ENCODE measurements at regions not wholly inside any gene's neighbourhood (a gene's known extent, or its start where the extent isn't known, plus 50 kb on each side); places are given as distances from the start of the nearest gene placed in this dataset.
"Not testable (repeated sequence)": the region's sequence is repeated elsewhere in the genome, so short reads cannot be mapped to it uniquely, and the experiment has no call there.

DNA sequence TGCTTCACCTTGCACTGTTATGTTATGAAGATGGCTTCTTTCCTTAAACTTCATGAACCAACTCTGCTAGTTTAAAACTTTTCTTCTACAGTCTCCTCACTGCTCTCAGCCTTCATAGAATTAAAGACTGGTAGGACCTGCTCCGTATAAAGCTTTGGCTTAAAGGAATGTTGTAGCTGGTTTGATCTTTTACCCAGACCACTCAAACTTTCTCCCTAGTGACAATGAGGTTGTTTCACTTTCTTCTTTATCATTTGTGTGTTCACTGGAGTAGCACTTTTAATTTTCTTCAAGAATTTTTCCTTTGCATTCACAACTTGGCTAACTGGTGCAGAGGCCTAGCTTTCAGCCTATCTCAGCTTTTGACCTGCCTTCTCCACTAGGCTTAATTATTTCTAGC, 316.4 kb upstream of the RNF32 start:
- ChIA-PET POLR2A (no interaction called here), CTCF (no interaction called here)
- dilution Hi-C loops (cut with MboI; ENCODE audit: extremely low pct_ligation_motif_present, low sequenced_read_pairs): no loop called here

DNA sequence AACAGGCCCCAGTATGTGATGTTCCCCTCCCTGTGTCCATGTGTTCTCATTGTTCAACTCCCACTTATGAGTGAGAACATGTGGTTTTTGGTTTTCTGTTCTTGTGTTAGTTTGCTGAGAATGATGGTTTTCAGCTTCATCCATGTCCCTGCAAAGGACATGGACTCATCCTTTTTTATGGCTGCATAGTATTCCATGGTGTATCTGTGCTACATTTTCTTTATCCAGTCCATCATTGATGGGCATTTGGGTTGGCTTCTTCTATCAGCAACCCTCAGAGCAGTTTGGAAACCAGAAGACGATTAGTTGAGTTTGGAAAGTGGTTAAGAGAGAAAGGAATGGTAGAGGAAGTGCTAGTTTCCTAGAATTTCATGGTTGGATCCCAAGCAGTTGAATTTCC, 319.1 kb upstream of the RNF32 start:
- H3K36me3 ChIP-seq (ENCODE audit: control insufficient read depth in 2 of 2, extremely low read depth in 1 of 2, insufficient read depth in 2 of 2, low read length in 2 of 2); H3K4me3 ChIP-seq (replicated peaks in 1 of 3; ENCODE audit: insufficient read depth in 1 of 3, low read depth in 1 of 3, low read length in 3 of 3); H3K9me3 ChIP-seq (replicated peaks; ENCODE audit: control insufficient read depth, insufficient read depth, low read length); H4K20me1 ChIP-seq (replicated peaks; ENCODE audit: control insufficient read depth, extremely low read depth, insufficient read depth, low read length); H3K27me3 ChIP-seq (ENCODE audit: control insufficient read depth in 2 of 2, insufficient read depth in 2 of 2, low read length in 2 of 2); H3K4me2 ChIP-seq (ENCODE audit: insufficient read depth, low read length); BruUV-seq (replicated peaks); intact Hi-C loops (cut with micrococcal nuclease); CTCF ChIA-PET; dilution Hi-C loops (cut with MboI; ENCODE audit: extremely low pct_ligation_motif_present, low sequenced_read_pairs); H3K9ac ChIP-seq (replicated peaks; ENCODE audit: extremely low read depth, insufficient read depth, low read length); DNase-seq (ENCODE audit: low read depth, low spot score); H3K4me1 ChIP-seq (ENCODE audit: control insufficient read depth, extremely low read depth, insufficient read depth, low read length); POLR2A ChIA-PET; FAIRE-seq; H3K27ac ChIP-seq (ENCODE audit: insufficient read depth, low read depth, low read length); H2AFZ ChIP-seq (ENCODE audit: low read depth, low read length); H3K9me1 ChIP-seq (replicated peaks; ENCODE audit: control insufficient read depth, extremely low read depth, insufficient read depth, low read length); H3K79me2 ChIP-seq (ENCODE audit: control insufficient read depth, insufficient read depth, low read length): not testable (repeated sequence)

More for the DNA sequence above, 316.4 kb upstream of the RNF32 start:
- no peak overlapping the region for H2AFZ ChIP-seq (ENCODE audit: low read depth, low read length)
- H3K4me2 ChIP-seq (ENCODE audit: insufficient read depth, low read length): no peak overlapping the region
- no peaks in the 10 kb centered on the region for H3K9me1 ChIP-seq (replicated peaks; ENCODE audit: control insufficient read depth, extremely low read depth, insufficient read depth, low read length)
- H3K27ac ChIP-seq (ENCODE audit: insufficient read depth, low read depth, low read length): no peak overlapping the region
- H3K79me2 ChIP-seq (ENCODE audit: control insufficient read depth, insufficient read depth, low read length): no peaks in the 10 kb centered on the region
- FAIRE-seq (no peak), DNase-seq (ENCODE audit: low read depth, low spot score) (no peak)
- H4K20me1 ChIP-seq (replicated peaks; ENCODE audit: control insufficient read depth, extremely low read depth, insufficient read depth, low read length): no peaks in the 10 kb centered on the region
- no peak for TF ChIP-seq MYC (IDR thresholded peaks at IDR 0.05; ENCODE audit: low read depth, low read length)
- no peak for TF ChIP-seq POLR2A (IDR thresholded peaks at IDR 0.05; ENCODE audit: low read depth, low read length)
- no peak for TF ChIP-seq POLR2AphosphoS5 (IDR thresholded peaks at IDR 0.05; ENCODE audit: insufficient read depth, low read depth, low read length)
- H3K36me3 ChIP-seq (ENCODE audit: control insufficient read depth in 2 of 2, extremely low read depth in 1 of 2, insufficient read depth in 2 of 2, low read length in 2 of 2): no peaks in the 10 kb centered on the region
- no peak overlapping the region for H3K9ac ChIP-seq (replicated peaks; ENCODE audit: extremely low read depth, insufficient read depth, low read length)
- no peaks in the 10 kb centered on the region for H3K27me3 ChIP-seq (ENCODE audit: control insufficient read depth in 2 of 2, insufficient read depth in 2 of 2, low read length in 2 of 2)
- BruUV-seq (replicated peaks): no TSS peak
- intact Hi-C loops (cut with micrococcal nuclease): no loop called here
- no peak overlapping the region for H3K4me3 ChIP-seq (replicated peaks in 1 of 3; ENCODE audit: insufficient read depth in 1 of 3, low read depth in 1 of 3, low read length in 3 of 3)
- peaks cover 2% of the 10 kb centered on the region for H3K9me3 ChIP-seq (replicated peaks; ENCODE audit: control insufficient read depth, insufficient read depth, low read length)
- H3K4me1 ChIP-seq (ENCODE audit: control insufficient read depth, extremely low read depth, insufficient read depth, low read length): no peaks in the 10 kb centered on the region
